Right lobe of liver (tissue), 4 donors: ENCODE measurements at regions not wholly inside any gene's neighbourhood (a gene's known extent, or its start where the extent isn't known, plus 50 kb on each side); places are given as distances from the start of the nearest gene placed in this dataset.

Experiments
- POLR2A ChIP-seq: fragments of 450-650 bp; IDR thresholded peaks from one replicate; pipeline ENCODE4 v1.6.1; 2017; ENCODE audit warnings: antibody characterized with exemption, mild to moderate bottlenecking
- TF ChIP-seq, protein P1 (sequence below), 4 donors: fragments of 200-600 bp in 3 of 4; fragments of 450-650 bp in 1 of 4; IDR thresholded peaks; one replicate each; pipeline versions ENCODE4 v1.5.1 to v1.8.0; 2016 to 2022; ENCODE audit warnings: antibody characterized with exemption in 4 of 4, mild to moderate bottlenecking in 2 of 4
- donor health status: DM: no; HTN: no; CAD: no.
- donor health status: DM: no; HTN: no; CAD: no.
- donor health status: DM: no; HTN: yes; CAD: no.

DNA sequence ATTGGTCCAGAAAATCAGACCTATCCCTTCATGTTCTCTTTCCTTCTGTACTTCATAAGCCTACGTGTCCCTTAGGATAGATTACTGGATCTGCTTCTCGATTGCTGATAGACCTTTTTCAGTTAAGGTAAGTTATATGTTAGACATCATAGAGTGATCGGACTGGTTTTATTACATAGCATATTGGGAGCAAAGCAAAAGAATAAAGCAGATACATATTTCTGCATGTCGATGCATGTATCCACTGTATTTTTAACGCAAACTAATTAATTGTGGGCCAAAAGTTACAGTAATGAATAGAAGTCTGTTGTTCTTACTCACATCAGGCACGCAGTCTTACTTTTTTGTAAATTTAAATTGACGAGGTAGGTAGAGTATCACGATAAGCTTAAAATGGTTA lies 106.4 kb downstream of the SLIT2 start:
- TF ChIP-seq, protein P1, sequence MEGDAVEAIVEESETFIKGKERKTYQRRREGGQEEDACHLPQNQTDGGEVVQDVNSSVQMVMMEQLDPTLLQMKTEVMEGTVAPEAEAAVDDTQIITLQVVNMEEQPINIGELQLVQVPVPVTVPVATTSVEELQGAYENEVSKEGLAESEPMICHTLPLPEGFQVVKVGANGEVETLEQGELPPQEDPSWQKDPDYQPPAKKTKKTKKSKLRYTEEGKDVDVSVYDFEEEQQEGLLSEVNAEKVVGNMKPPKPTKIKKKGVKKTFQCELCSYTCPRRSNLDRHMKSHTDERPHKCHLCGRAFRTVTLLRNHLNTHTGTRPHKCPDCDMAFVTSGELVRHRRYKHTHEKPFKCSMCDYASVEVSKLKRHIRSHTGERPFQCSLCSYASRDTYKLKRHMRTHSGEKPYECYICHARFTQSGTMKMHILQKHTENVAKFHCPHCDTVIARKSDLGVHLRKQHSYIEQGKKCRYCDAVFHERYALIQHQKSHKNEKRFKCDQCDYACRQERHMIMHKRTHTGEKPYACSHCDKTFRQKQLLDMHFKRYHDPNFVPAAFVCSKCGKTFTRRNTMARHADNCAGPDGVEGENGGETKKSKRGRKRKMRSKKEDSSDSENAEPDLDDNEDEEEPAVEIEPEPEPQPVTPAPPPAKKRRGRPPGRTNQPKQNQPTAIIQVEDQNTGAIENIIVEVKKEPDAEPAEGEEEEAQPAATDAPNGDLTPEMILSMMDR (IDR thresholded peaks at IDR 0.05), result no peak
- TF ChIP-seq POLR2A, result no peak
